CD8-positive, alpha-beta memory T cell (primary cell): ENCODE measurements at regions not wholly inside any gene's neighbourhood (a gene's known extent, or its start where the extent isn't known, plus 50 kb on each side); places are given as distances from the start of the nearest gene placed in this dataset.

Experiments
- CTCF ChIA-PET: fragments of 350-600 bp; sonication (Branson Sonifier 250); formaldehyde crosslinking; loops from one replicate; lab custom pipeline; 2021; ENCODE audit warnings: antibody characterized with exemption; lab: Charles Lee
- POLR2A ChIA-PET: fragments of 350-600 bp; sonication (Branson Sonifier 250); formaldehyde crosslinking; loops from one replicate; lab custom pipeline; 2021; ENCODE audit warnings: antibody characterized with exemption; lab: Charles Lee
- DNase-seq, 5 donors: peaks; one replicate each; pipeline versions ENCODE4 v3.0.0 to v3.0.0-alpha.2; 2020 to 2022; ENCODE audit warnings: mixed read lengths in 1 of 5
- H3K27ac ChIP-seq: one replicate; pipeline ENCODE4 v1.7.0; 2013; ENCODE audit warnings: low read depth, mild to moderate bottlenecking, low read length, moderate library complexity
- H3K27me3 ChIP-seq: 2 replicates; pipeline ENCODE4 v1.7.0; 2013; ENCODE audit warnings: low read length, mild to moderate bottlenecking; ENCODE audit not compliant: insufficient read depth, poor library complexity, severe bottlenecking
- H3K36me3 ChIP-seq: 2 replicates; pipeline ENCODE4 v1.7.0; 2013; ENCODE audit warnings: mild to moderate bottlenecking, low read length, moderate library complexity; ENCODE audit not compliant: insufficient read depth
- H3K4me1 ChIP-seq: 2 replicates; pipeline ENCODE4 v1.7.0; 2013; ENCODE audit warnings: mild to moderate bottlenecking, low read length, moderate library complexity; ENCODE audit not compliant: insufficient read depth
- H3K4me3 ChIP-seq: 2 replicates; pipeline ENCODE4 v1.7.0; 2013; ENCODE audit warnings: mild to moderate bottlenecking, low read length
- H3K9me3 ChIP-seq: 2 replicates; pipeline ENCODE4 v1.7.0; 2013; ENCODE audit warnings: mild to moderate bottlenecking, low read length
- H3K27ac Mint-ChIP-seq, 8 donors: one replicate each; pipeline ENCODE4 v1.8.0; 2020 to 2021; ENCODE audit warnings: mixed read lengths in 8 of 8, mild to moderate bottlenecking in 6 of 8, inconsistent platforms in 3 of 8, moderate library complexity in 3 of 8
- H3K27me3 Mint-ChIP-seq, 2 donors: one replicate each; pipeline ENCODE4 v1.8.0; 2020 to 2021; ENCODE audit warnings: mixed read lengths in 2 of 2, mild to moderate bottlenecking in 1 of 2, moderate library complexity in 1 of 2
- H3K36me3 Mint-ChIP-seq, 3 donors: one replicate each; pipeline ENCODE4 v1.8.0; 2020 to 2021; ENCODE audit warnings: mixed read lengths in 3 of 3, inconsistent platforms in 1 of 3, mild to moderate bottlenecking in 1 of 3
- H3K4me1 Mint-ChIP-seq, 3 donors: one replicate each; pipeline ENCODE4 v1.8.0; 2020 to 2021; ENCODE audit warnings: mixed read lengths in 3 of 3, inconsistent platforms in 1 of 3, mild to moderate bottlenecking in 1 of 3
- H3K4me3 Mint-ChIP-seq, 7 donors: one replicate each; pipeline ENCODE4 v1.8.0; 2020 to 2021; ENCODE audit warnings: mixed read lengths in 7 of 7, mild to moderate bottlenecking in 6 of 7, moderate library complexity in 4 of 7, inconsistent platforms in 2 of 7
- H3K9me3 Mint-ChIP-seq, 5 donors: one replicate each; pipeline ENCODE4 v1.8.0; 2020 to 2022; ENCODE audit warnings: mixed read lengths in 5 of 5, mild to moderate bottlenecking in 3 of 5, moderate library complexity in 2 of 5, inconsistent platforms in 1 of 5

GRCh38 chr4:142952821-142953580, 106.9 kb upstream of the INPP4B start:
- ChIA-PET POLR2A (no interaction called here), CTCF (no interaction called here)
- no peaks in the 10 kb centered on the region for H3K36me3 Mint-ChIP-seq
- Histone ChIP-seq H3K27ac (no peak overlapping the region), H3K4me3 (no peak overlapping the region), H3K36me3 (no peaks in the 10 kb centered on the region), H3K9me3 (no peaks in the 10 kb centered on the region), H3K27me3 (no peaks in the 10 kb centered on the region), H3K4me1 (no peaks in the 10 kb centered on the region)
- no peak overlapping the region for H3K27ac Mint-ChIP-seq
- H3K9me3 Mint-ChIP-seq: peaks cover 0 to 10% (median 2%) of the 10 kb centered on the region in 5 donors
- H3K4me3 Mint-ChIP-seq: no peak overlapping the region
- H3K27me3 Mint-ChIP-seq: peaks cover 0 to 1% of the 10 kb centered on the region in 2 donors
- H3K4me1 Mint-ChIP-seq: no peaks in the 10 kb centered on the region
- no peak for DNase-seq

GRCh38 chr4:142954415-142954814, 108.3 kb upstream of the INPP4B start:
- Mint-ChIP-seq H3K4me1 (no peaks in the 10 kb centered on the region), H3K27ac (no peak overlapping the region), H3K27me3 (no peaks in the 10 kb centered on the region), H3K9me3 (peaks cover 0 to 10% (median 2%) of the 10 kb centered on the region in 5 donors), H3K36me3 (no peaks in the 10 kb centered on the region), H3K4me3 (no peak overlapping the region)
- no peaks in the 10 kb centered on the region for H3K27me3 ChIP-seq
- POLR2A ChIA-PET: no interaction called here
- no peak overlapping the region for H3K27ac ChIP-seq
- H3K36me3 ChIP-seq: no peaks in the 10 kb centered on the region
- H3K4me3 ChIP-seq: no peak overlapping the region
- DNase-seq: no peak
- H3K4me1 ChIP-seq: no peaks in the 10 kb centered on the region
- CTCF ChIA-PET: no interaction called here
- H3K9me3 ChIP-seq: no peaks in the 10 kb centered on the region

GRCh38 chr4:142955501-142955900, 109.4 kb upstream of the INPP4B start:
- ChIA-PET CTCF (no interaction called here), POLR2A (no interaction called here)
- Mint-ChIP-seq H3K9me3 (peaks cover 0 to 10% (median 2%) of the 10 kb centered on the region in 5 donors), H3K27ac (no peak overlapping the region), H3K4me1 (no peaks in the 10 kb centered on the region), H3K36me3 (no peaks in the 10 kb centered on the region), H3K27me3 (no peaks in the 10 kb centered on the region), H3K4me3 (no peak overlapping the region)
- Histone ChIP-seq H3K27ac (no peak overlapping the region), H3K27me3 (no peaks in the 10 kb centered on the region), H3K4me1 (no peaks in the 10 kb centered on the region), H3K9me3 (no peaks in the 10 kb centered on the region), H3K36me3 (no peaks in the 10 kb centered on the region), H3K4me3 (no peak overlapping the region)
- no peak for DNase-seq

GRCh38 chr4:142959173-142959572, 113.1 kb upstream of the INPP4B start:
- no peak overlapping the region for H3K4me3 Mint-ChIP-seq
- Histone ChIP-seq H3K9me3 (no peaks in the 10 kb centered on the region), H3K4me3 (no peak overlapping the region), H3K27ac (no peak overlapping the region), H3K4me1 (no peaks in the 10 kb centered on the region), H3K36me3 (no peaks in the 10 kb centered on the region), H3K27me3 (no peaks in the 10 kb centered on the region)
- no peak for DNase-seq
- no peaks in the 10 kb centered on the region for H3K36me3 Mint-ChIP-seq
- POLR2A ChIA-PET: no interaction called here
- peaks cover 0 to 9% (median 2%) of the 10 kb centered on the region in 5 donors for H3K9me3 Mint-ChIP-seq
- no peaks in the 10 kb centered on the region for H3K4me1 Mint-ChIP-seq
- H3K27ac Mint-ChIP-seq: no peak overlapping the region
- CTCF ChIA-PET: no interaction called here
- peaks cover 5% of the 10 kb centered on the region in 2 donors for H3K27me3 Mint-ChIP-seq

GRCh38 chr4:142960126-142960525, 114.0 kb upstream of the INPP4B start:
- Histone ChIP-seq H3K36me3 (no peaks in the 10 kb centered on the region), H3K27ac (no peak overlapping the region), H3K4me3 (no peak overlapping the region), H3K27me3 (no peaks in the 10 kb centered on the region), H3K9me3 (no peaks in the 10 kb centered on the region), H3K4me1 (no peaks in the 10 kb centered on the region)
- no peak overlapping the region for H3K4me3 Mint-ChIP-seq
- H3K4me1 Mint-ChIP-seq: no peaks in the 10 kb centered on the region
- no peak overlapping the region for H3K27ac Mint-ChIP-seq
- no peaks in the 10 kb centered on the region for H3K36me3 Mint-ChIP-seq
- POLR2A ChIA-PET: no interaction called here
- H3K9me3 Mint-ChIP-seq: peaks cover 0 to 7% (median 2%) of the 10 kb centered on the region in 5 donors
- peaks cover 6 to 7% of the 10 kb centered on the region in 2 donors for H3K27me3 Mint-ChIP-seq
- no peak for DNase-seq
- CTCF ChIA-PET: no interaction called here

- ChIA-PET POLR2A (no interaction called here), CTCF (no interaction called here)
- H3K4me1 Mint-ChIP-seq: no peaks in the 10 kb centered on the region
- DNase-seq: no peak
- H3K27me3 ChIP-seq: no peaks in the 10 kb centered on the region
- H3K36me3 ChIP-seq: no peaks in the 10 kb centered on the region
- no peaks in the 10 kb centered on the region for H3K9me3 ChIP-seq
- H3K27ac Mint-ChIP-seq: no peak overlapping the region
- H3K4me3 Mint-ChIP-seq: no peak overlapping the region
- H3K27ac ChIP-seq: no peak overlapping the region
- H3K36me3 Mint-ChIP-seq: no peaks in the 10 kb centered on the region
- peaks cover 6 to 7% of the 10 kb centered on the region in 2 donors for H3K27me3 Mint-ChIP-seq
- H3K9me3 Mint-ChIP-seq: peaks cover 0 to 5% (median 0%) of the 10 kb centered on the region in 5 donors
- no peaks in the 10 kb centered on the region for H3K4me1 ChIP-seq
- no peak overlapping the region for H3K4me3 ChIP-seq
Measured at GRCh38 chr4:142960867-142961644, 115.0 kb upstream of the INPP4B start.

- Mint-ChIP-seq H3K36me3 (no peaks in the 10 kb centered on the region), H3K9me3 (peaks cover 0 to 5% (median 0%) of the 10 kb centered on the region in 5 donors), H3K4me3 (no peak overlapping the region), H3K27ac (no peak overlapping the region), H3K27me3 (peaks cover 6 to 7% of the 10 kb centered on the region in 2 donors), H3K4me1 (no peaks in the 10 kb centered on the region)
- no peaks in the 10 kb centered on the region for H3K36me3 ChIP-seq
- H3K27ac ChIP-seq: no peak overlapping the region
- no peaks in the 10 kb centered on the region for H3K27me3 ChIP-seq
- no peak for DNase-seq
- ChIA-PET CTCF (no interaction called here), POLR2A (no interaction called here)
- H3K4me1 ChIP-seq: no peaks in the 10 kb centered on the region
- H3K9me3 ChIP-seq: no peaks in the 10 kb centered on the region
- H3K4me3 ChIP-seq: no peak overlapping the region
Measured at GRCh38 chr4:142961866-142962265, 115.8 kb upstream of the INPP4B start.

GRCh38 chr4:142974328-142974727, 128.2 kb upstream of the INPP4B start:
- CTCF ChIA-PET: no interaction called here
- no peaks in the 10 kb centered on the region for H3K4me1 ChIP-seq
- Mint-ChIP-seq H3K4me3 (no peak overlapping the region), H3K4me1 (no peaks in the 10 kb centered on the region), H3K27ac (no peak overlapping the region), H3K27me3 (peaks cover 4 to 9% of the 10 kb centered on the region in 2 donors), H3K9me3 (no peaks in the 10 kb centered on the region), H3K36me3 (no peaks in the 10 kb centered on the region)
- no peak overlapping the region for H3K27ac ChIP-seq
- DNase-seq: no peak
- H3K9me3 ChIP-seq: no peaks in the 10 kb centered on the region
- H3K27me3 ChIP-seq: no peaks in the 10 kb centered on the region
- H3K4me3 ChIP-seq: no peak overlapping the region
- POLR2A ChIA-PET: no interaction called here
- H3K36me3 ChIP-seq: no peaks in the 10 kb centered on the region
